GM21447 (cell line): ENCODE measurements at regions not wholly inside any gene's neighbourhood (a gene's known extent, or its start where the extent isn't known, plus 50 kb on each side); places are given as distances from the start of the nearest gene placed in this dataset.
"Not testable (repeated sequence)": the region's sequence is repeated elsewhere in the genome, so short reads cannot be mapped to it uniquely, and the experiment has no call there.

Experiments used
- ATAC-seq: cut with Tn5 transposase; IDR thresholded peaks from one replicate; pipeline ENCODE4 v1.9.1; 2021; ENCODE audit not compliant: unreplicated experiment

DNA sequence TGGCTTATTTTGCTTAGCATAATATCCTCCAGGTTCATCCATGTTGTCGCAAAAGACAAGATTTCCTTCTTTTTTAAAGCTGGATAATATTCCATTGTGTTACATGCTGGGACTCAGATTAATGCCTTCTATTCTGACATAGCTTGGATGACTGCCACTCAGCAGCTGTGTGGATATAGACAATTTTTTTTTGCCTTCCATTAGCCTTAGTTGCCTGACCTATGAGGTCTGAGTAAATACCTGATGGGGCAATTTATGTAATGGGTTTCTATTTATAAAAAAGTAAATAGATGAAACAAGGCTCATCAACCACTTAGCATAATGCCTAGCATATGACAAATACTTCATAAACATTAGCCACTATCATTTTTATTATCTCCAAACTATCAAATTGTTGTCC, 515.4 kb downstream of the ZNF674 start:
- ATAC-seq = no peak

DNA sequence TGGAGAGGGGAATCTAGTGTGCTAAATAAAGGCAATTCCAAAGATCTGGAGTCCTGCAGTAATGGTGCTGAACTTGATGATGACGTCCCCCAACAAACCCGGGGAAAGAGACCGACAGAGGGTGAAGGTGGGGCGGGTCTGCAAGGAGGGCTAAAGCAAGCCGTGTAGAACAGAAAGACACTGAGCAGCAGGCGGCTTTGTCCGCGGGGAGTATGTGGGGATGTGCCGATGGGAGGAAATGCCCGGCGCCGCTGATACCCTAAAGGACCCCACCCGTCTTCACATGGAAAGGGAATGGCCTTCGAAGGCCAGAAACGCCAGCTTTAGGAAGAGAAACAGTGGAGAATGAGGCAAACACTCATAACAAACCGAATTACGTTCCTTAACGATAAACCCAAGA, 528.9 kb downstream of the ZNF674 start:
- no peak for ATAC-seq

DNA sequence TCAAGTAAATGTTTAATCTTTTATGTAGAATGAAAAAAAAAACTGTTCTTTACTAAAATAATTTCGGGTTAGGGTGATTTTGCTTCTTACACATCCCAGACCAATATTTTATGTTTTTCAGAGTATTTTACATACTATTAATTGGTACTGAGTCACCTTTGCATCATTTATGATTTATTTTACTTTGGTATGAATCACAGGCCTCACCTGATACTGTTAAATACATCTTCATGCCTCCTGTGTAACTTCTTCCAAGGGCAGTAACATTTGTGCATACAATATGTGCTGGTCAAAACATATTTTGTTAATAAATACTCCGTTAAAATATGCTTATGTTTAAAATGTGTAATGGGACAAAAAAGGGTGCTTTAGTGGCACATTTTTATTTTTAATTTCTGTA, 529.6 kb downstream of the ZNF674 start:
- no peak for ATAC-seq

DNA sequence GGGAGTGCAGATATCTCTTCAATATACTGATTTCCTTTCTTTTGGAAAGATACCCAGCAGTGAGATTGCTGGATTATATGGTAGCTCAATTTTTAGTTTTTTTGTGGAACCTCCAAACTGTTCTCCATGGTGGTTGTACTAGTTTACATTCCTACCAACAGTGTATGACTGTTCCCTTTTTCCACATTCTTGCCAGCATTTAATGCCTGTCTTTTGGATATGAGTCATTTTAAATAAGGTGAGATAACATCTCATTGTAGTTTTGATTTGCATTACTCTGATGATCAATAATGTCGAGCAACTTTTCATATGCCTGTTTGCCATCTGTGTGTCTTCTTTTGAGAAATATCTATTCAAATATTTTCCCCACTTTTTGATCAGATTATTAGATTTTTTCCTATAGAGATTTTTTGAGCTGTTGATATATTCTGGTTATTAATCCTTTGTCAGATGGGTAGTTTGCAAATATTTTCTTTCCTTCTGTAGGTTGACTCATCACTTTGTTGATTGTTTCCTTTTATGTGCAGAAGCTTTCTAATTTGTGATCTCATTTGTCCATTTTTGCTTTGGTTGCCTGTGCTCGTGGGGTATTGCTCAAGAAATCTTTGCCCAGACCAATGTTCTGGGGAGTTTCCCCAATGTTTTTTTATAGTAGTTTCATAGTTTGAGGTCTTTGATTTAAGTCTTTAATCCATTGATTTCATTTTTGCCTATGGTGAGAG, 552.7 kb downstream of the ZNF674 start:
- no peak for ATAC-seq

DNA sequence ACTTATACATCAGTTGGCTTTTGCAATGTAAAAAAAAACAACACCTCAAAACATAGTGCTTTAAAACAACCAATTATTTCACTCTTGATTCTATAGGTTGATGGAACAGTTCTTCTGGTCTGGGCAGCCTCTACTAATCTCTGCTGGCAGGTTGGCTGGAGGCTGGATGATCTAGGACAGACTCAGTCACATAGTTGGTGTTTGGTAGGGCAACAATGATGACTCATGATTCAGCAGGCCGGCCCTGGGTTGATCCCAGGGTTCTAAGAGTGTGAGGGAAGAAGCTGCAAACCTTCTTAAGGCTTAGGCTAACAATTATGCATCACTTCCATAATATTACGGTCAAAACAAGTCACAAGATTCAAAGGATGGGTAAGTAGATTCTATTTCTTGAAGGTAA, 558.2 kb downstream of the ZNF674 start:
- ATAC-seq = no peak

DNA sequence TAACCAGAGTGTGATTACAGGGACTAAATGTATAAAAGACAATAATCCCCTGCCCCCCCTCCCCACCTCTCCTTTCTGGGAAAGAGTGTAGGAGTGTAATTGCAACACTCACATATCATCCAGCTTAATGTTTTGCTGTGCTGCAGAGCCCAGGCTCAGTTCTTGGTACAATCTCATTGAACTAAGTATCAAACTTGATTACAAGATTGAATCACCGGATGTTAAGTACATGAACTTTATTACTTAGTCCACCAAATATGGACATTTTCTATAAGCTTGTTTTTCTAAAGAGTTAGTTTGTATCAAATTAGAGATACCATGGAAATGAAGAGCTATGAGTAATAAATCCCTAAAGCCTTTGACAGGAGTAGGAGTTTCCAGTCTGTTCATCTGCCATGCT, 559.1 kb downstream of the ZNF674 start:
- ATAC-seq = no peak

DNA sequence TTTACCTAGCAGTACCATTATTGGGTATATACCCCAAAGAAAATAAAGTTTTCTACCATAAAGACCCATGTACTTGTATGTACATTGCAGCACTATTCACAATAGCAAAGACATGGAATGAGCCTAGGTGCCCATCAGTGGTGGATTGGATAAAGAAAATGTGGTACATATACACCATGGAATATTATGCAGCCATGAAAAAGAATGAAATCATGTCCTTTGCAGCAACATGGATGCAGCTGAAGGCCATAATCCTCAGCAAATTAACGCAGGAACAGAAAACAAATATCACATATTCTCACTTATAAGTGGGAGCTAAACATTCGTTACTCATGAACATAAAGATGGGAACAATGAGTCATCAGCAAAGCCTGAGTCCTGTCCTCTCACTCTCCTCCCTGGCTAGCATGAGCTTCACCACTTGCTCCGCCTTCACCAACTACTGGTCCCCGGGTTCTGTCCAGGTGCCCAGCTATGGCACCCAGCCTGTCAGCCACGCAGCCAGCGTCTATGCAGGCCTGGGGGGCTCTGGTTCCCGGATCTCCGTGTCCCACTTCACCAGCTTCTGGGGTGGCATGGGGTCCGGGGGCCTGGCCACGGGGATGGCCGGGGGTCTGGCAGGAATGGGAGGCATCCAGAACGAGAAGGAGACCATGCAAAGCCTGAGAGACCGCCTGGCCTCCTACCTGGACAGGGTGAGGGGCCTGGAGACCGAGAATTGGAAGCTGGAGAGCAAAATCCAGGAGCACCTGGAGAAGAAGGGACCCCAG, 562.1 kb downstream of the ZNF674 start:
- ATAC-seq = not testable (repeated sequence)

DNA sequence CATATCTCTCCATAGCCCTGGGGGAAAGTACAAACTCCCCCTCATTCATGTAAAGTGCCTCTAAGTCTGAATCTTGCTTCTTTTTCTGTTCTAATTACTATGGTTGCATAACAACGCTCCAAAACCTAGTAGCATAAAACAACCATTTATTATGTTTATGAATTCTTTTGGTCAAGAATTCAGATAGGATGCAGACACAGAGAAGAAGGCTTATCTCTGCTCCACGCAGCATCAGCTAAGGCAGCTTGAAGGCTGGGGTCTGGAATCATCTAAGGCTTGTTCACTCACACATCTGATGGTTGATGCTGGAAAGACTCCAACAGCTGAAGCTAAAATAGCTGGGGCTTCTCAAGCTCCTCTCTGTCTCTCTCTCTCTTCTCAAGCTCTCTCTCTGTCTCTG, 564.5 kb downstream of the ZNF674 start:
- ATAC-seq = no peak

DNA sequence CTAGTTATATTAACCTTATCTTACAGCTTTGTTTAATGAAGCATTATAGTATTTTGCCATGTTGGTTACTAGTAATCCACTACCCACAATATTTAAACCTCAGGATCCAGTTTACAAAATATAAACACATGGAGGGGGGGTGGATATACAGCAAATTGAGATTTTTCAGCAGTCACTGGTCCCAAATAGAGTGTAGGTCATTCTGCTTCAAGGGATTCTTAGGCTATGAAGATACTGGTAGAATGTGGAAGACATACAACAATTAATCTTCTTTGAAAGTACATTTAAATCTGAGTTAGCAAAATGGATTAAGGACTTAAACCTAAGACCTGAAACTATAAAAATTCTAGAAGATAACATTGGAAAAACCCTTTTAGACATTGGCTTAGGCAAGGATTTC, 569.6 kb downstream of the ZNF674 start:
- no peak for ATAC-seq

DNA sequence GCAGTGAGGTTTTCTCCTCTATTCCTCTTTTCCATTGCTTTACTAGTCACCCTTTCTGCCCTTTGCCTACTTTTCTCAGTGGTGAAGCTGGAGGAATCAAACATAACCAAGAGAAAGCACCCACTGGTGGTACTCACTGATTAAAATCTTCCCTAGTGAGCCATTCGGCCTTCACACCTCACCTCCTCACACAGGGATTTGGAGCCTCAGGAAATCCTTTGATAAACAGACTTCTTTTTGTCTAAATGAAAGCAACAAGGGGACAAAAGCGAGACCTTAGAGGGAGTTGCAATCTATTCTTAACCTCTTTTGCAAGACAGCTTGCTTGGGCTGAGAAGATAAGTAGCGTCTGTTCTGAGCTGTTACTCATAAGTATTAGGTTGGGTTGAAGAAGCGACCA, 572.6 kb downstream of the ZNF674 start:
- ATAC-seq = no peak

DNA sequence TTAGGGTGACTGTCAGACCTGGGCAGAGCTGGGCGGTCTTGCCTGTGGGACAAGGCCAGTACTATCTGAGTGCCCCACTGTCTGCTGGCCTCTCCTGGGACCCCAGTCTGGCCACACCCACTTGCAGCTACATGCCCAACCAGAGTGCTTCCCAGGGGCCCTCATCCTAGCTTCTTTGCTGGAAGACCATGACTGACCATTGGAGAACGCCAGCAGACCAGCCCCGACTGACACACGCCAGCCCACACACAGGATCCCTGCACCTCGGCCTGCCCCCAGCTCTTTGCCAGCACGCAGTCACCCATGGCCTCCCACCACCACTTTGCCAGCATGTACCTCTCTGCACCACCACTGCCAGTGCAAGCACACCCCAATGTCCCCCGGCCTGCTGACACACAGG, 585.7 kb downstream of the ZNF674 start:
- ATAC-seq = no peak

DNA sequence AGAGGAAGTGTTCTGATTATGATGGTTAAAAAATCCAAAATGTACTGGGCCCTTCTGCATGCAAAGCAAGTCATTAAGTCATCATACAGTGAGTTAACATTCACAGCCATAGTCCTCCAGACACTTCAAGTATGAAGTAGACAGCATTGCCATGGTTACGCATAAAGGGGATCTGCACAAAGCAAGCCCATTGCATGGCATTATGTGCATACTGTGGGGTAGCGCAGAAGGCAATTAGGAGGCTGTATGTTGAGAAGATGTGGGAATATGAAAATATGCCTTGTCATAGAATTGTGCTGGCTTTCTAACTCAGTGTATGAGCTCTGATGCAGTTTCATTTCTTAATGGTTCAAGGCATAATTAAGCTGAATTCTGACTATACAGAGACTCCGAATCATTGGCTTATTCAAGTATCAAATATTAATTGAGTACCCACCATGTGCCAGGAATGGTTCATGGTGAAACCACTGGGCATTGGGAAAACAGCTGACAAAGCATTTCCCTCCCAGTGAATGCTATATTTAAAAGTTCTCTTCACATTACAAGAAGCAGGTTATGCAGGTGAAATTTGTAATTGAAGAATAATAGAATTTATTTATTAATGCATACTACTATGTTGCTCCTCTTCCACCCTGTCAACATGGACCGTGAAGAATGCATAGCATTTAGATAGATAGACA, 588.9 kb downstream of the ZNF674 start:
- ATAC-seq = no peak

DNA sequence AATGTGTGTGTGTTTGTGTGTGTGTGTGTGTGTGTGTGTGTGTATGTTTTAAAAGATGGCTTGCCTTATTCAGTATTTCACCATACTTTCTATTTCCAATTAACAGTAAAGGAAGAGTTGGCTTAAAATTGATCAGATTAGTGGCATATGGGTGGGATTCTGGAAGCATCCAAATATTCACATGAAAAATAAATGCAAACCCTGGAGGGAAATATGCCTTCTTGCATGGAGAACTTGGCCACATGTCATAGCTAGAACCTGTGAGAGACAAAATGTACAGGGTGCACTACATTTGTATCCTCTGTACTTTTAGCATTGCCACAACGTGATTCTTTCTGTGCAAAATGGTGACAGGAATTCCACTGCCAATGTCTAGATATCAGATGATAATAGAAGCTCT, 589.6 kb downstream of the ZNF674 start:
- no peak for ATAC-seq

DNA sequence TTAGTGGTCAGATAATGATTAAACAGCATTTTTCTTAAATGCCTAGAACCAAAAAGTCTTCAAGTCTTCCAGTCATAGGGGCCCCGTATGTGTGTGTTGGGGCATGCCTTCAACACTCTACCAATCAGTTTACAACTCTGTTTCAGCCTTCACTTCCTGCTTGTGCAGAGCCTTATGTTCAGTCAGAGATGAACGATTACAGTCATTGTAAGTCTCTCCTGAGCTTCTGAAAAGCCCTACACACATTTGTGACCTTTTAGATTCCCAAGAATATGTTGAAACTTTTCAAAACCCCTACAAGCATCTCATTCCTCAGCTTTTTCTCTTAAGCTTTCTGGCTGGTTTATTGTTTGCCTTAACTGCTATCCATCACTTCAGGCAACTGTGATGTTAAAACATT, 591.2 kb downstream of the ZNF674 start:
- no peak for ATAC-seq

DNA sequence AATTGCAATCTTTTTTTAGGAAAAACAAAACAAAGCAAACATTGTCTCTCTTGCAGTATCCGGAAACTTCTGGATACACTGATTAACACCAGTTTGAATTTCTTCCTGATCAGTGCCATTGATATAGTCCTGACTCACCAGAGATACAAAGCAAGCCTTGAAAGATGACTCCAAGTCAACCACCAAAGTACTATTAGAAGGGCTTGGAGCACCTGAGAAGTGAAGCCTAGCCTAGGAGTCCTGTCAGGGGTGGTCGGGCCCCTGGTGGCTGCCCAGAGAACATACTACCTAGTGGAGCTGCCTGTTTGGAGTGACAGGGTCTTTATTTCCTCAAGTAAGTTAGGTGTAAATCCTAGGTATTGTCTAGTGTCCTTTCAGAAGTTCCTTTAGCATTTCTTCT, 593.2 kb downstream of the ZNF674 start:
- no peak for ATAC-seq

DNA sequence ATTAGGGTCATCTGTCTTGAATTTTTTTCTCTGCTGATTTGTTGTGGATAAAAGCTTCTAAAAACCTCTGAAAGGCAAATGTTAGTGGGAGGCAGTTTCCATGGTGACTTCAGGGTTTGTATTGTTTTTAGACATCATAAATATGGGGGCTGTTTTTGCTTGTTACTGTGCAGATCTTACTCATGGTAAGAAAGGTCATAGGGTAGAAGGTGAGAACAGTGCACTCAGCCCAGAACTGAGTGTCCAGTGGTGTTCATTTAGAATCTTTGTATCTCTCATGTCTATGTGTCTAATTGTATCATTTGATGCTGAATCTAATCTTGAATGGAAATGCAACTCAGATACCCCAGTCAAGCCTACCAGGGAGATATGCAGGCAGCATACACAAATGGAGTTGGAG, 609.8 kb downstream of the ZNF674 start:
- no peak for ATAC-seq

DNA sequence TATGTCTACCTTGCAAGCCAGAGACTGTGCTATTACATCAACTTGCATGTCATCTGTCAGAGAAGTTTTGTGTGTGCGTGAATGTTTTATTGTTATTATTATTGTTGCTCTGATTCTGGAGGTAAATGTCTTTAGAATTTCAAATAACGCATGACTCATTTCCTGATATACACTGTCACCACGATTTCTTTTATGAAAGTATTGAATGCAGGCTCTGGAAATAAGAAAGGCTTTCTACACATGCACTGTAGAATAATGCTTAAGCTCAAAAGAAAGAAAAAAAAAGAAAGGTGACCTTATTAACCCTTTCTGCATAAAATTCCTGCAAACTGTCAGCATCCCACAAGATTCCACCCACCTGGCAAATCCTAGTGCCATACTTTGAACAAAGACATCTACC, 632.9 kb downstream of the ZNF674 start:
- ATAC-seq = no peak

DNA sequence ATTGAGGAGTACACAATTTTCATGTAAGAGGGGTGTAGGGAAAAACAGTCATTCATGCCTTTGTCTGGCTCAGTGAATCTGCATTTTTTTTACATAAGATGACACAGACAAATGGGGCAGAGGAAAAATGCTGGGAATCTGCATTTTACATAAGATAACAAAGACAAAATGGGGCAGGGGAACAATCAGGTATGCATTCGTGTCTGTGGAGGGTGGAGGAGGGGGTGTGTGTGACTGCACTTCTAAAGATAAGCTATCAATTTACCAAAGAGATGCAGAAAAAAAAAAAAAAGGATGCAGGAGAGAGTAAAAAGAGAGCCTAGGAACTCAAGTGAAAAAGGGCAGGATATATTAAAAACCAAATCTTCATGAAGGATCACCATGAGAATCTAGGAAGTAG, 637.4 kb downstream of the ZNF674 start:
- ATAC-seq = no peak

DNA sequence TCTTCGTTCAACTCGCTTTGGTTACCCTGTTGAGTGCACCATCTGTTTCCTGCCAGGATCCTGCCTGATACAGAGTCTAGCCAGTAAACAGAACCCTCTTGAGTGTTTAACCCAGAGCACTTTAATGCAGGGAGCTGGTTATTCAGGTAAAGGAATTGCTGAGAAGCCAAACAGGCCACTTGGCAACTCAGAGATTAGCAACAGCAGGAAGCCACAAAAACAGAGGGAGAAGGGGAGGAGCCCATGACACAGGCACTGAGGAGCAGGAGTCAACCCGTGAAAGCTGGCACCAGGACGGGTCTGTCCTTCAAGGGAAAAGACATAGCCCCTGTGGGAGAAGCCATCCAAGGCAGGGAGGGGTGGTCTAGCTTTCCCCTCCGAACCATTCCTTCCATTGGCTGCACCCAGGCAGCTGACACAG, 641.4 kb downstream of the ZNF674 start:
- ATAC-seq = no peak

DNA sequence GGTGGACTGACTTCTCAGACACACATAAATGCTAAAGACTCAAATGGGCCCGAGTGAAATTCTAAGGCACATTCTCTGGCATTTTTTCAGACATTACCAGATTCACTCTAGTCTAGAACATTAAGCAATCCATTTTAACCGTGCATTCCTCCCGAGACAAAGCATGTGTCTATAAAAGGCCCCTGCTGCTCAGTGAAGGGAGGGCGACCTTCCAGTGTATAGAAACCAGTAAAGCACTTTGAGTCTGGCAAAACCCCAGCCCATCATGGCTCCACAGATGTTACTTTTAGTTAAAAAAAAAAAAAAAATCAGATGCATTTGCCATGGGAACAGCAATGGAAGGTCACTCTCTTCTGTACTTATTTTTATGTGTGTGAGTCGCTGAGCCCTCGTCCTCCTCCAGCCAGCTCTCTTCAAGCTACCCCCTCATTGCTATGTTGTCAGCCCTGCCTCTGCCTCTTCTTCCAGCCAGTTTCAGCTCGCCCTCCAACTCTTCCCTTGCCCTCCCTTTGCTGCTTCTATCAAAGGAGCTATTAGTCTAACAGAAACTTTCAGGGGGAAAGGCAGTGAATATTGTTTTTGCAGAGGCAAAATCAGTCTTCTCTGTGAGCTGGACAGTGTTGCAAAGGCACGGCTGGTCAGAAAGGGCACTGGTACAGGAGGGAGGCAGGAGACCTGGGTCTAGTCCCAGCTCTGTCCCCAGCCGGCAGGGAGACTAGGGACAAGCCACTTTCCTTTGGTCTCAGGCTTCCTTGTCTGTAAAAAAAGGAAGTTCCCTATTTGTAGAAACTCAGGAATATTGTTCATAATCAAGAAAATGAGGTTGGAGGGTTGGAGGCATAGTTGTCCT, 644.2 kb downstream of the ZNF674 start:
- no peak for ATAC-seq
